HepG2 (cell line): ENCODE measurements at regions not wholly inside any gene's neighbourhood (a gene's known extent, or its start where the extent isn't known, plus 50 kb on each side); places are given as distances from the start of the nearest gene placed in this dataset.

ENCODE experiments used
- ATAC-seq: fragments of 200-7000 bp; cut with Tn5 transposase; 3 replicates; pipeline ENCODE4 v1.9.1; 2020; ENCODE audit warnings: mild to moderate bottlenecking, moderate library complexity
- BruUV-seq: library from RNA; stranded (reverse); fragments of 400-500 nt; replicated peaks from 2 replicates; lab custom pipeline; 2021; lab: Mats Ljungman, UMichigan
- CTCF ChIA-PET: fragments of 300-600 bp; formaldehyde crosslinking; extraction: SDS; loops from one replicate; lab custom pipeline; 2021; ENCODE audit warnings: low total read pairs, inconsistent platforms, low intra/inter-chr PET ratio; lab: Yijun Ruan, JAX
- POLR2A ChIA-PET: fragments of 350-600 bp; sonication (Branson Sonifier 250); formaldehyde crosslinking; loops from one replicate; lab custom pipeline; 2020; ENCODE audit warnings: antibody characterized with exemption, inconsistent platforms; lab: Yijun Ruan, JAX
- DNase-seq: peaks from one replicate; pipeline ENCODE4 v3.0.0-alpha.2; 2015; ENCODE audit warnings: low spot score
- FAIRE-seq: peaks from 3 replicates; lab custom pipeline; 2011; peaks lifted over from hg19 to GRCh38; lab: Jason Lieb, UNC
- H2AFZ ChIP-seq: one replicate; pipeline ENCODE4 v1.6.1; 2011; ENCODE audit warnings: low read length, inconsistent platforms
- H3K27ac ChIP-seq: fragments of 300-600 bp; 3 replicates; pipeline ENCODE4 v1.8.0; 2011; ENCODE audit warnings: mixed run types, mild to moderate bottlenecking, mixed read lengths, low read length, inconsistent platforms; ENCODE audit not compliant: insufficient read depth; ENCODE audit errors: extremely low read length
- H3K27me3 ChIP-seq, 2 experiments: fragments of 200-600 bp in 1 of 2; 2 replicates in 1 of 2; 3 replicates in 1 of 2; pipeline versions ENCODE4 v1.6.0 to v1.8.0; 2011; ENCODE audit warnings: low read length in 2 of 2, mild to moderate bottlenecking in 2 of 2, moderate library complexity in 2 of 2, inconsistent platforms in 1 of 2; ENCODE audit not compliant: insufficient read depth in 2 of 2, control insufficient read depth in 1 of 2
- H3K36me3 ChIP-seq, 2 experiments: fragments of 200-600 bp in 1 of 2; replicated peaks in 1 of 2; 2 replicates in 1 of 2; 3 replicates in 1 of 2; pipeline versions ENCODE4 v1.5.1 to v1.8.0; 2011; ENCODE audit warnings: low read length in 2 of 2, inconsistent platforms in 1 of 2; ENCODE audit not compliant: insufficient read depth in 2 of 2, control insufficient read depth in 1 of 2
- H3K4me1 ChIP-seq: 2 replicates; pipeline ENCODE4 v1.5.1; 2012; ENCODE audit warnings: low read length, inconsistent platforms; ENCODE audit not compliant: insufficient read depth
- H3K4me2 ChIP-seq: 2 replicates; pipeline ENCODE4 v1.6.0; 2011; ENCODE audit warnings: low read depth, low read length, inconsistent platforms
- H3K4me3 ChIP-seq, 3 experiments: fragments of 200-600 bp in 1 of 3; sonication (generic), shearing (Covaris generic) in 1 of 3; replicated peaks in 1 of 3; 2 replicates each; pipeline ENCODE4 v1.5.1; 2011 to 2016; ENCODE audit warnings: low read length in 3 of 3, inconsistent platforms in 2 of 3, low read depth in 2 of 3, mild to moderate bottlenecking in 2 of 3, control low read depth in 1 of 3, mixed read lengths in 1 of 3; ENCODE audit not compliant: insufficient read depth in 1 of 3
- H3K79me2 ChIP-seq: one replicate; pipeline ENCODE4 v1.6.1; 2011; ENCODE audit warnings: low read length, inconsistent platforms; ENCODE audit not compliant: insufficient read depth
- H3K9ac ChIP-seq: 2 replicates; pipeline ENCODE4 v1.6.0; 2011; ENCODE audit warnings: mild to moderate bottlenecking, low read depth, low read length, inconsistent platforms; ENCODE audit not compliant: insufficient read depth
- H3K9me3 ChIP-seq: 2 replicates; pipeline ENCODE4 v1.5.1; 2012; ENCODE audit warnings: mild to moderate bottlenecking, low read length
- H4K20me1 ChIP-seq: 2 replicates; pipeline ENCODE4 v1.6.0; 2011; ENCODE audit warnings: inconsistent platforms, mild to moderate bottlenecking, low read length, moderate library complexity; ENCODE audit not compliant: insufficient read depth
- CBFB ChIP-seq: sonication (generic); formaldehyde crosslinking; IDR thresholded peaks from 2 replicates; pipeline ENCODE4 v1.4.0; 2020; ENCODE audit warnings: missing genetic modification reagents
- EED ChIP-seq: sonication (generic); formaldehyde crosslinking; IDR thresholded peaks from 2 replicates; pipeline ENCODE4 v1.5.0; 2020; ENCODE audit warnings: mild to moderate bottlenecking, missing genetic modification reagents
- HOXA9 ChIP-seq: sonication (generic); formaldehyde crosslinking; IDR thresholded peaks from 2 replicates; pipeline ENCODE4 v1.8.1; 2022; ENCODE audit warnings: missing genetic modification reagents, mild to moderate bottlenecking, moderate library complexity, borderline replicate concordance
- MAFF ChIP-seq: IDR thresholded peaks from 2 replicates; pipeline ENCODE4 v1.6.1; 2011; ENCODE audit warnings: low read depth, low read length, improper control_type of control experiment
- PHF8 ChIP-seq: sonication (generic); formaldehyde crosslinking; IDR thresholded peaks from 2 replicates; pipeline ENCODE4 v1.5.0; 2020; ENCODE audit warnings: missing genetic modification reagents
- PLSCR1 ChIP-seq: sonication (generic); formaldehyde crosslinking; IDR thresholded peaks from 2 replicates; pipeline ENCODE4 v1.5.0; 2020; ENCODE audit warnings: missing genetic modification reagents, mild to moderate bottlenecking, borderline replicate concordance
- RBM39 ChIP-seq: fragments of 200-400 bp; formaldehyde crosslinking; IDR thresholded peaks from one replicate; pipeline ENCODE4 v1.6.1; 2018; ENCODE audit warnings: antibody characterized with exemption, mild to moderate bottlenecking, low read depth, low read length; ENCODE audit not compliant: poor library complexity, severe bottlenecking
- RFX1 ChIP-seq: fragments of 450-650 bp; IDR thresholded peaks from 2 replicates; pipeline ENCODE4 v1.6.1; 2017
- SP2 ChIP-seq: sonication (generic); formaldehyde crosslinking; IDR thresholded peaks from 2 replicates; pipeline ENCODE4 v1.5.1; 2020; ENCODE audit warnings: mild to moderate bottlenecking, missing genetic modification reagents
- TOE1 ChIP-seq: sonication (generic); formaldehyde crosslinking; IDR thresholded peaks from 2 replicates; pipeline ENCODE4 v1.4.0; 2020; ENCODE audit warnings: mild to moderate bottlenecking, missing genetic modification reagents
- ZBTB38 ChIP-seq: sonication (generic); formaldehyde crosslinking; IDR thresholded peaks from 2 replicates; pipeline ENCODE4 v1.5.1; 2020; ENCODE audit warnings: mild to moderate bottlenecking, missing genetic modification reagents
- ZNF264 ChIP-seq: sonication (generic); formaldehyde crosslinking; IDR thresholded peaks from 2 replicates; pipeline ENCODE4 v1.4.0; 2020; ENCODE audit warnings: missing genetic modification reagents
- ZNF317 ChIP-seq: sonication (generic); formaldehyde crosslinking; IDR thresholded peaks from 2 replicates; pipeline ENCODE4 v1.5.0; 2020; ENCODE audit warnings: mild to moderate bottlenecking, missing genetic modification reagents
- ZNF460 ChIP-seq: sonication (generic); formaldehyde crosslinking; IDR thresholded peaks from 2 replicates; pipeline ENCODE4 v1.5.1; 2020; ENCODE audit warnings: missing genetic modification reagents, mild to moderate bottlenecking, borderline replicate concordance
- ZNF547 ChIP-seq: sonication (generic); formaldehyde crosslinking; IDR thresholded peaks from 2 replicates; pipeline ENCODE4 v1.5.1; 2020; ENCODE audit warnings: mild to moderate bottlenecking, missing genetic modification reagents
- ZNF792 ChIP-seq: IDR thresholded peaks from 2 replicates; pipeline ENCODE4 v1.6.1; 2016
- WGBS: methylation state at CpG from one replicate; pipeline ENCODE4 v1.1.6; 2017; ENCODE audit warnings: low lambda C conversion rate; 5-methylcytosine and 5-hydroxymethylcytosine counted together
- in situ Hi-C: cut with HindIII; loops from 2 replicates; pipeline ENCODE4 v1.10.0; 2017; ENCODE audit warnings: low pct_unique_long_range_greater_than_20kb; ENCODE audit not compliant: extremely low pct_ligation_motif_present
- intact Hi-C: fragments of 100-400 bp; cut with micrococcal nuclease; formaldehyde crosslinking; loops from one replicate; pipeline ENCODE4 v1.10.0; 2022; ENCODE audit not compliant: unreplicated experiment
- TF ChIP-seq, protein P1 (sequence below): sonication (generic); formaldehyde crosslinking; IDR thresholded peaks from 2 replicates; pipeline ENCODE4 v1.5.1; 2020; ENCODE audit warnings: mild to moderate bottlenecking, missing genetic modification reagents
- TF ChIP-seq, protein P2 (sequence below): IDR thresholded peaks from 2 replicates; pipeline ENCODE4 v1.6.1; 2016; ENCODE audit warnings: low read depth, missing genetic modification reagents, missing compliant biosample characterization

- no peak for ATAC-seq
- intact Hi-C loops = no loop called here
- TF ChIP-seq RBM39 (no peak), EED (CRISPR knock-in tag) (no peak), PLSCR1 (CRISPR knock-in tag) (no peak), ZNF460 (CRISPR knock-in tag) (no peak), ZNF317 (CRISPR knock-in tag) (no peak), ZNF264 (no peak), RFX1 (no peak), TOE1 (CRISPR knock-in tag) (no peak), MAFF (no peak), CBFB (CRISPR knock-in tag) (no peak), SP2 (CRISPR knock-in tag) (no peak), HOXA9 (CRISPR knock-in tag) (no peak), PHF8 (CRISPR knock-in tag) (no peak), ZNF792 (no peak), ZBTB38 (CRISPR knock-in tag) (no peak), ZNF547 (no peak)
- TF ChIP-seq, protein P1, sequence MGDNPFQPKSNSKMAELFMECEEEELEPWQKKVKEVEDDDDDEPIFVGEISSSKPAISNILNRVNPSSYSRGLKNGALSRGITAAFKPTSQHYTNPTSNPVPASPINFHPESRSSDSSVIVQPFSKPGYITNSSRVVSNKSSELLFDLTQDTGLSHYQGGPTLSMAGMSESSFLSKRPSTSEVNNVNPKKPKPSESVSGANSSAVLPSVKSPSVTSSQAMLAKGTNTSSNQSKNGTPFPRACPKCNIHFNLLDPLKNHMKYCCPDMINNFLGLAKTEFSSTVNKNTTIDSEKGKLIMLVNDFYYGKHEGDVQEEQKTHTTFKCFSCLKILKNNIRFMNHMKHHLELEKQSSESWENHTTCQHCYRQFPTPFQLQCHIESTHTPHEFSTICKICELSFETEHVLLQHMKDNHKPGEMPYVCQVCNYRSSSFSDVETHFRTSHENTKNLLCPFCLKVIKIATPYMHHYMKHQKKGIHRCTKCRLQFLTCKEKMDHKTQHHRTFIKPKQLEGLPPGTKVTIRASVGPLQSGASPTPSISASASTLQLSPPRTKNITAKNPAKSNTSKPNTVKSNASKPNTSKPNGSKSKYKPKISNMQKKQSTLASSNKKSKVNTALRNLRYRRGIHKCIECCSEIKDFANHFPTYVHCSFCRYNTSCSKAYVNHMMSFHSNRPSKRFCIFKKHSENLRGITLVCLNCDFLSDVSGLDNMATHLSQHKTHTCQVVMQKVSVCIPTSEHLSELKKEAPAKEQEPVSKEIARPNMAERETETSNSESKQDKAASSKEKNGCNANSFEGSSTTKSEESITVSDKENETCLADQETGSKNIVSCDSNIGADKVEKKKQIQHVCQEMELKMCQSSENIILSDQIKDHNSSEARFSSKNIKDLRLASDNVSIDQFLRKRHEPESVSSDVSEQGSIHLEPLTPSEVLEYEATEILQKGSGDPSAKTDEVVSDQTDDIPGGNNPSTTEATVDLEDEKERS (CRISPR knock-in tag) = no peak
- TF ChIP-seq, protein P2, sequence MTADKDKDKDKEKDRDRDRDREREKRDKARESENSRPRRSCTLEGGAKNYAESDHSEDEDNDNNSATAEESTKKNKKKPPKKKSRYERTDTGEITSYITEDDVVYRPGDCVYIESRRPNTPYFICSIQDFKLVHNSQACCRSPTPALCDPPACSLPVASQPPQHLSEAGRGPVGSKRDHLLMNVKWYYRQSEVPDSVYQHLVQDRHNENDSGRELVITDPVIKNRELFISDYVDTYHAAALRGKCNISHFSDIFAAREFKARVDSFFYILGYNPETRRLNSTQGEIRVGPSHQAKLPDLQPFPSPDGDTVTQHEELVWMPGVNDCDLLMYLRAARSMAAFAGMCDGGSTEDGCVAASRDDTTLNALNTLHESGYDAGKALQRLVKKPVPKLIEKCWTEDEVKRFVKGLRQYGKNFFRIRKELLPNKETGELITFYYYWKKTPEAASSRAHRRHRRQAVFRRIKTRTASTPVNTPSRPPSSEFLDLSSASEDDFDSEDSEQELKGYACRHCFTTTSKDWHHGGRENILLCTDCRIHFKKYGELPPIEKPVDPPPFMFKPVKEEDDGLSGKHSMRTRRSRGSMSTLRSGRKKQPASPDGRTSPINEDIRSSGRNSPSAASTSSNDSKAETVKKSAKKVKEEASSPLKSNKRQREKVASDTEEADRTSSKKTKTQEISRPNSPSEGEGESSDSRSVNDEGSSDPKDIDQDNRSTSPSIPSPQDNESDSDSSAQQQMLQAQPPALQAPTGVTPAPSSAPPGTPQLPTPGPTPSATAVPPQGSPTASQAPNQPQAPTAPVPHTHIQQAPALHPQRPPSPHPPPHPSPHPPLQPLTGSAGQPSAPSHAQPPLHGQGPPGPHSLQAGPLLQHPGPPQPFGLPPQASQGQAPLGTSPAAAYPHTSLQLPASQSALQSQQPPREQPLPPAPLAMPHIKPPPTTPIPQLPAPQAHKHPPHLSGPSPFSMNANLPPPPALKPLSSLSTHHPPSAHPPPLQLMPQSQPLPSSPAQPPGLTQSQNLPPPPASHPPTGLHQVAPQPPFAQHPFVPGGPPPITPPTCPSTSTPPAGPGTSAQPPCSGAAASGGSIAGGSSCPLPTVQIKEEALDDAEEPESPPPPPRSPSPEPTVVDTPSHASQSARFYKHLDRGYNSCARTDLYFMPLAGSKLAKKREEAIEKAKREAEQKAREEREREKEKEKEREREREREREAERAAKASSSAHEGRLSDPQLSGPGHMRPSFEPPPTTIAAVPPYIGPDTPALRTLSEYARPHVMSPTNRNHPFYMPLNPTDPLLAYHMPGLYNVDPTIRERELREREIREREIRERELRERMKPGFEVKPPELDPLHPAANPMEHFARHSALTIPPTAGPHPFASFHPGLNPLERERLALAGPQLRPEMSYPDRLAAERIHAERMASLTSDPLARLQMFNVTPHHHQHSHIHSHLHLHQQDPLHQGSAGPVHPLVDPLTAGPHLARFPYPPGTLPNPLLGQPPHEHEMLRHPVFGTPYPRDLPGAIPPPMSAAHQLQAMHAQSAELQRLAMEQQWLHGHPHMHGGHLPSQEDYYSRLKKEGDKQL (CRISPR knock-in tag) = no peak
These were observed 66.1 kb upstream of the OLFM1 start for GRCh38 chr9:135021393-135021789.

More at GRCh38 chr9:135021393-135021789, 66.1 kb upstream of the OLFM1 start:
- no peak overlapping the region for H3K9ac ChIP-seq
- no TSS peak for BruUV-seq
- peaks cover 8 to 56% of the 10 kb centered on the region in 2 experiments; a peak in 4 of 5 replicates for H3K27me3 ChIP-seq
- DNase-seq (no peak), FAIRE-seq (no peak)
- no peak overlapping the region for H3K4me3 ChIP-seq
- no peaks in the 10 kb centered on the region for H3K36me3 ChIP-seq
- in situ Hi-C loops = no loop called here
- 22% methylated on average over 3 of the region's 8 CpGs for WGBS
- no peaks in the 10 kb centered on the region for H3K9me3 ChIP-seq
- CTCF ChIA-PET = no interaction called here
- POLR2A ChIA-PET = no interaction called here
- no peak overlapping the region for H2AFZ ChIP-seq
- H3K4me1 ChIP-seq = no peaks in the 10 kb centered on the region
- no peaks in the 10 kb centered on the region for H3K79me2 ChIP-seq
- no peak overlapping the region for H3K27ac ChIP-seq
- no peaks in the 10 kb centered on the region for H4K20me1 ChIP-seq
- no peak overlapping the region for H3K4me2 ChIP-seq
